ENCODE measurements at regions not wholly inside any gene's neighbourhood (a gene's known extent, or its start where the extent isn't known, plus 50 kb on each side); places are given as distances from the start of the nearest gene placed in this dataset.

DNA sequence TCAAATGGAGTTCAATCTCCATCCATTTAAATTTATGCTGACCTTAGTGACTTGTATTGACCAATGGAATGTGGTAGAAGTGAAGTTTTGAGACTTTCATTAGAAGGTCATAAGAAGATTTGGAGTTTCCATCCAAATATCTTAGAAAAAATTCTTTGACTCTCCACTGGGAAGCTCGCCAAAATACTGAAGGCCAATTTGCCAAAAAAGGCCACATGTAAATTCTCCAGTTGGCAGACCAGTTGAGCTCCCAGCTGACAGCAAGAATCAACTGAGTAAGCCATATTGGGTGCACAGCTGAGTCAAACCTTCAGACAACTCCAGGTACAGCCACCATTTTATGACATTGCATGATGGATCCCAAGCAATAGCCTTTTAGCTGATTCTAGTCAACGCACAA is 228.3 kb upstream of the SETBP1 start:
- no peaks in the 10 kb centered on the region for H3K27me3 Mint-ChIP-seq (ENCODE audit: low read depth)
- no peak for DNase-seq (ENCODE audit: low spot score)
- TF ChIP-seq CTCF (IDR thresholded peaks at IDR 0.05): no peak

DNA sequence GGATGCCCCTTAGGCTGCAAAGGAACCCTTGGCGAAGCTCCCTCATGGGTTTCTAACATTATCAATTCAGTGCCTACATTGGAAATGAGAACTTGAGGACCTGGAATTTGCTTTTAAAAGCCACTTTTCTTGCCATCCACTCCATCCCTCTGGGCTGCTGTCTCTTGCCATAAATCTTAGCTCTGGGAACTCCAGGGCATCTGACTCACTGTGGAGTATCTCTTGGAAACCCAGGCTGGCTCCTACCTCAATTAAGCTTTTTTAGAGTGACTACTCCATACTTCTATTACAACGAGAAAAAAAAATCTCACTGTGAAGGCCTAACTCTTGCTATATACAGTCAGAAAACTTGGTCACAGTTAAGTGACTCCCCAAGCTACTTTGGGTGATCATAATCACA is 227.2 kb upstream of the SETBP1 start:
- Mint-ChIP-seq H3K27me3 (ENCODE audit: low read depth) (no peaks in the 10 kb centered on the region), H3K4me1 (ENCODE audit: low read depth) (peaks cover 4% of the 10 kb centered on the region), H3K9me3 (ENCODE audit: low read depth) (no peaks in the 10 kb centered on the region), H3K27ac (ENCODE audit: unreplicated experiment) (no peak overlapping the region), H3K4me3 (ENCODE audit: unreplicated experiment) (no peak overlapping the region), H3K36me3 (ENCODE audit: low read depth) (peaks cover 1% of the 10 kb centered on the region)
- no peak for DNase-seq (ENCODE audit: low spot score)
- TF ChIP-seq CTCF (IDR thresholded peaks at IDR 0.05): no peak

More for the DNA sequence above, 228.3 kb upstream of the SETBP1 start:
- peaks cover 4% of the 10 kb centered on the region for H3K4me1 Mint-ChIP-seq (ENCODE audit: low read depth)
- no peak overlapping the region for H3K4me3 Mint-ChIP-seq (ENCODE audit: unreplicated experiment)
- no peaks in the 10 kb centered on the region for H3K9me3 Mint-ChIP-seq (ENCODE audit: low read depth)
- peaks cover 1% of the 10 kb centered on the region for H3K36me3 Mint-ChIP-seq (ENCODE audit: low read depth)
- no peak overlapping the region for H3K27ac Mint-ChIP-seq (ENCODE audit: unreplicated experiment)

- peak; percentile 26 for TF ChIP-seq CTCF (IDR thresholded peaks at IDR 0.05)
Observed at GRCh38 chr18:44458777-44459176, 221.9 kb upstream of the SETBP1 start.

GRCh38 chr18:44464398-44465180 is 216.1 kb upstream of the SETBP1 start:
- Mint-ChIP-seq H3K27me3 (ENCODE audit: low read depth) (no peaks in the 10 kb centered on the region), H3K27ac (ENCODE audit: unreplicated experiment) (peak overlapping the region; percentile 17), H3K9me3 (ENCODE audit: low read depth) (no peaks in the 10 kb centered on the region), H3K4me3 (ENCODE audit: unreplicated experiment) (no peak overlapping the region), H3K36me3 (ENCODE audit: low read depth) (no peaks in the 10 kb centered on the region), H3K4me1 (ENCODE audit: low read depth) (peaks cover 17% of the 10 kb centered on the region)
- DNase-seq (ENCODE audit: low spot score): no peak
- no peak for TF ChIP-seq CTCF (IDR thresholded peaks at IDR 0.05)

More at GRCh38 chr18:44458777-44459176, 221.9 kb upstream of the SETBP1 start:
- H3K27ac Mint-ChIP-seq (ENCODE audit: unreplicated experiment): no peak overlapping the region
- no peaks in the 10 kb centered on the region for H3K27me3 Mint-ChIP-seq (ENCODE audit: low read depth)
- H3K4me1 Mint-ChIP-seq (ENCODE audit: low read depth): peaks cover 3% of the 10 kb centered on the region
- H3K9me3 Mint-ChIP-seq (ENCODE audit: low read depth): peaks cover 3% of the 10 kb centered on the region
- no peaks in the 10 kb centered on the region for H3K36me3 Mint-ChIP-seq (ENCODE audit: low read depth)
- H3K4me3 Mint-ChIP-seq (ENCODE audit: unreplicated experiment): no peak overlapping the region
- no peak for DNase-seq (ENCODE audit: low spot score)

DNA sequence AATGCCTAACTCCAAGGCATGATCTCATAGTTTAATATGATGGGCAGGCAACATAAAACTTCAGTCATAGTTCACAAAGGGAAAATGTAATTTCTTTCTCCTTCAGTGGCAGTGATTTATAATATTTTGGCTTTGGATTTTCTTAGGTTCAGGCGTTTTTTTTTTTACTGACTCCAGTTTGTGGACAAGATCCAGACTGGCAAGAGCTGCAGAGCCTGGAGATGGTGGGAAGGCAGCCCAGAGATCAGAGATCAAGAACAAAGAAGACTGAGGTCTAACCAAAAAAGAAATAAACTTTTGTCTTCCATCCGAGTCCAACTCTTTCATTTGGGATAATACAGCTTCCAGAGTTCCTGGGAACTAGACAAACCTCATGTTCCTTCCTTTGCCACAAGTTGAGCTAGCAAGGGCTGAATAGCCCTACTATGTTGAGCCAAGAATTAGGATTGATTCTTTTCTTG is 215.3 kb upstream of the SETBP1 start:
- Mint-ChIP-seq H3K27me3 (ENCODE audit: low read depth) (no peaks in the 10 kb centered on the region), H3K27ac (ENCODE audit: unreplicated experiment) (no peak overlapping the region), H3K36me3 (ENCODE audit: low read depth) (no peaks in the 10 kb centered on the region), H3K4me1 (ENCODE audit: low read depth) (peaks cover 17% of the 10 kb centered on the region), H3K9me3 (ENCODE audit: low read depth) (no peaks in the 10 kb centered on the region), H3K4me3 (ENCODE audit: unreplicated experiment) (no peak overlapping the region)
- no peak for TF ChIP-seq CTCF (IDR thresholded peaks at IDR 0.05)
- DNase-seq (ENCODE audit: low spot score): no peak

Data from chondrocyte (in vitro differentiated cells).